DMS 273 treated with DMSO at 0.1 percent for 48 hours (cell line): ENCODE measurements at regions not wholly inside any gene's neighbourhood (a gene's known extent, or its start where the extent isn't known, plus 50 kb on each side); places are given as distances from the start of the nearest gene placed in this dataset.

Source experiments
- DNase-seq: peaks from one replicate; lab custom pipeline; 2025; lab: John Stamatoyannopoulos, UW

GRCh38 chr3:78517965-78518364, 1249.8 kb downstream of the ROBO1 start:
- no peak for DNase-seq

DNA sequence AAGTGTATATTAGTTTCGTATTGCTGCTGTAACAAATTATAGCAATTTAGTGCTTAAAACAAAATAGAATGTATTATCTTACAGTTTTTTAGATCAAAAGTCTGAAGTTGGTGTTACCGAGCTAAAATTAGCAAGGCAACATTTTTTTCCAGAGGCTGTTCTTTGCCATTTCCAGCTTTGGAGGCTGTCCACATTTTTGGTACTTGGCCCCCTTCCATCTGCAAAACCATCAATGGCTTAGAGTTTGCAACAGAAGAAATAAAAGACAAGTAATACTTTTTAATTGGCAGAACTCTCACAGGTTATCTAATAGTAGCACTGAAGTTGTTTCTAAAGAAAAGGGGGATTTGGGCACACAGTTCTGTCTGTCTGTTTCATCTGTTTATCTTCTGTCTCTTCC, 1248.5 kb downstream of the ROBO1 start:
- DNase-seq, result no peak

GRCh38 chr3:78529601-78530000, 1238.2 kb downstream of the ROBO1 start:
- DNase-seq, result no peak

DNA sequence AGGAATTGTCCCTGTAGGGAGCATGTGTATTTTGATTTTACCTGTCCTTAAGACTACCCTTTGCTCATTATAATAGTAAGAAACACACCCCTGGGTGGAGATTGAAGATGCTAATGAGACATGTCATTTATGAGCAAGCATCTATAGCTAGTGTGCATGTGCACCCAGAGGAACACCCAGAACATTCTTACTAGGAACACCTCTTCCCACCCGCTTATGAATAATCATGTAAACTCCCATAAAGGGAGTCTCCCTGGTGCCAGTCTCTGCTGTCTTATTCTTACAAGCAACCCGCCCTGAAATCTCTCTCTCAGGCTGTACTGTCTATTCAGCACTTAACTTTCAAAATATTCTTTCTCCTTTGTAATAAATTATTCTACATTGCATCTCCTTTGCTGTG, 1227.3 kb downstream of the ROBO1 start:
- DNase-seq, result no peak

GRCh38 chr3:78545827-78546226, 1222.0 kb downstream of the ROBO1 start:
- no peak for DNase-seq
